Mesenteric fat pad (tissue), 1 donor: ENCODE measurements at regions not wholly inside any gene's neighbourhood (a gene's known extent, or its start where the extent isn't known, plus 50 kb on each side); places are given as distances from the start of the nearest gene placed in this dataset.
"Not testable (repeated sequence)": the region's sequence is repeated elsewhere in the genome, so short reads cannot be mapped to it uniquely, and the experiment has no call there.

Experiments used
- DNase-seq: peaks from one replicate; pipeline ENCODE4 v3.0.0-alpha.2; 2020; ENCODE audit warnings: low spot score
- donor health status: DM: yes; HTN: yes; CAD: no.

GRCh38 chr1:105533996-105534395 is 1522.5 kb upstream of the PRMT6 start:
- DNase-seq, result no peak

- no peak for DNase-seq
These were observed 1512.0 kb upstream of the PRMT6 start for GRCh38 chr1:105544475-105544874.

- no peak for DNase-seq
These were observed 1500.2 kb upstream of the PRMT6 start for GRCh38 chr1:105556266-105556665.

GRCh38 chr1:105558023-105558422 is 1498.5 kb upstream of the PRMT6 start:
- DNase-seq, result no peak

- DNase-seq, result no peak
These were observed 1491.5 kb upstream of the PRMT6 start for GRCh38 chr1:105565006-105565405.

GRCh38 chr1:105585791-105586190 is 1470.7 kb upstream of the PRMT6 start:
- DNase-seq, result no peak

- DNase-seq, result no peak
These were observed 1464.8 kb upstream of the PRMT6 start for GRCh38 chr1:105591681-105592080.

- no peak for DNase-seq
These were observed 1447.8 kb upstream of the PRMT6 start for GRCh38 chr1:105608713-105609112.

GRCh38 chr1:105626276-105626987 is 1430.0 kb upstream of the PRMT6 start:
- DNase-seq, result no peak

GRCh38 chr1:105631153-105631744 is 1425.2 kb upstream of the PRMT6 start:
- not testable (repeated sequence) for DNase-seq

GRCh38 chr1:105632342-105633196 is 1423.9 kb upstream of the PRMT6 start:
- no peak for DNase-seq

GRCh38 chr1:105636052-105636451 is 1420.4 kb upstream of the PRMT6 start:
- no peak for DNase-seq

- no peak for DNase-seq
These were observed 1415.1 kb upstream of the PRMT6 start for GRCh38 chr1:105641407-105641806.

GRCh38 chr1:105652109-105652508 is 1404.4 kb upstream of the PRMT6 start:
- no peak for DNase-seq

- DNase-seq, result no peak
These were observed 1401.4 kb upstream of the PRMT6 start for GRCh38 chr1:105655032-105655431.

- DNase-seq, result no peak
These were observed 1392.0 kb upstream of the PRMT6 start for GRCh38 chr1:105664495-105664894.

- DNase-seq, result no peak
These were observed 1378.1 kb upstream of the PRMT6 start for GRCh38 chr1:105678334-105678733.

- no peak for DNase-seq
These were observed 1371.8 kb upstream of the PRMT6 start for GRCh38 chr1:105684714-105685113.

GRCh38 chr1:105686026-105686425 is 1370.4 kb upstream of the PRMT6 start:
- DNase-seq, result no peak

GRCh38 chr1:105686874-105687690 is 1369.4 kb upstream of the PRMT6 start:
- no peak for DNase-seq

- no peak for DNase-seq
These were observed 1355.8 kb upstream of the PRMT6 start for GRCh38 chr1:105700723-105701122.
